Astrocyte of the hippocampus (primary cell): ENCODE measurements at regions not wholly inside any gene's neighbourhood (a gene's known extent, or its start where the extent isn't known, plus 50 kb on each side); places are given as distances from the start of the nearest gene placed in this dataset.
A peak's percentile ranks its signal among the peaks of the same experiment; 100 is the strongest.
"Not testable (repeated sequence)": the region's sequence is repeated elsewhere in the genome, so short reads cannot be mapped to it uniquely, and the experiment has no call there.

Source experiments
- DNase-seq: peaks from one replicate; pipeline ENCODE4 v3.0.0; 2011; ENCODE audit warnings: low read depth, low spot score

DNA sequence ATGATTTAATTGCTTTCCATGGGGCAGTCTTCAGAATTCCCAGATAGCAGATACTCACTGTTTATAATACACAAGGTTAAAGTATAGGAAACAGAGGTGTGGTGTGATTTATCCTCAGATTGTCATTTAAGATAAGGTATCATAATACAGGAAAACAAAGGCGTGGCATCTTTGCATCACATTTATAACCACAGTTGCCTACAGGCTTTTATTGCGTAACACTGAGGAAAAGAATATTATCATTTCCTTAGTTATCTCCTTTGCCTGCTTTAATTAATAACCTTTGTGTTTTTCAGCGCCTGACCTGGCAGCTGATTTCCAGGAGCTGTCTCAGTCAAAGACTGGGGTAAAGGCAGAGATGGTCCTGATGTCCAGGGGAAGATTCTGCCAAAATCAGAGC, 68.8 kb downstream of the SSX7 start:
- no peak for DNase-seq

DNA sequence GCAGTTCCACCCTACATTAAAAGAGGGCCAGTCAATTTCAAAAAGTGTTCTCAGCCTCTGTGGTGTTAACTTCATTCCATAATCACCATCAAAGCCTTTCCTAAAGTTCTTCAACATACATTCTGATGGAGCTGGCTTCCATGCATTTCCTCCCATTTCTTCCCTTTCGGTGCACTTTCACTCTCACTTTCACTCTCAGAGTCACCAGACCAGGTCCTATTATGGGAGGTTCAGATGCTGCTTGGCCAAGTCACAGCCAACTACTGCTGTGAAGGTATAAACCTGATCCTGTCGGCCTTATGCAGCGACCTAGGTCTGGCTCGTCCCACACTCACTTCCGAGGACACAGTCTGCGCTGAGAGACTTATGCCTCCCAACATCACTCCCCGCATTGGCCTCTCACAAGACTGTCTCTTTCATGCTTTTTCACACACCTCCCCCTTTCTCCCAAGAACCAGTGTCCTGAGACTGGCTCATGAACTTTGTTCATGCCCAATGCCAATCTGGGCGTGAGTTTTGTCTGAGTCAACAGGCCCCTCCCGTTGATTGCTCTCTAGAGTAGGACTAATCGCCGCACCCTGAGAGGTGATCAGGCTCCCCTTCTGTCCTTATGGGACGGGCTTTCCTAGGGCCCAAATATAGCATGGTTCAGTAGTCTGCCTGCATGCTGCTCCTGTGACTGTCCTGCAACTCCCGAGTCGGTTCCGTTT, 60.8 kb upstream of the XAGE1B start:
- DNase-seq = no peak

DNA sequence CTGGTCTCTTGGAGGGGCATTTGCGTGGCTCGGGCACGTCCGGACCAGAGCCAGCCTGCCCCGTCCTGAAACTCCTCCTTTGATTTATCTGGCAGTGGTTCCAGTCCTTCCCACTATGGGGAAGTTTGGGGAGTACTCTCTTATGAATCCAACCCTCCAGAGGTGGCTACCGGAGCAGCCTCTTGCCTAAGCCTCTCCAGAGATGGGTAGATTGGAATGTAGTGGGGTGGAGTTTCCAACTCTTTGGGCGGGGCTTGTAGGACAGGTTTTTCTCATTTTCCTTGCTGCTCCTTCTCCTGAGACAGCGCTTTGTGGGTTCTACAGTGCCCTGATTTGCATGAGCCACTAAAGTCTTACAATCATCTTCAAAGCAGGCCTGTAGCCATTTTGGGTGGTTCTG, 60.1 kb upstream of the XAGE1B start:
- DNase-seq = no peak

DNA sequence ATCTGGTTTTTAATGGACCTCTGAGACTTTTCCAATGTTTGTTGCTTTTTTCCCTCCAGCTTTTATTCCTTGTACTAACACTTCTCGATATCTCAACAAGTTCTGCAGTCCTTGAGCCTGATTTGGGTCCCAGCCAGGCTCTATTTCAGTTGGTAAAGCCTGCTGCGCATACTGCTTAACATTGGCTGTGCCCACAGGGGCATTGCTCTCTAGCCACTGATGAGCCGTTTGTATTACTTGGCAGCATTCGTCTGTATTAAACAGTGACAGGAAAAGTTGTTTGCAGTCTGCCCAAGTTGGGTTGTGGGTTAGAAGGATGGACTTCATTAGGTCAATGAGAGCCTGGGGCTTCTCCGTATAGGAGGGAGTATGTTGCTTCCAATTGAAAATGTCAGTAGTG, 59.6 kb upstream of the XAGE1B start:
- no peak for DNase-seq

DNA sequence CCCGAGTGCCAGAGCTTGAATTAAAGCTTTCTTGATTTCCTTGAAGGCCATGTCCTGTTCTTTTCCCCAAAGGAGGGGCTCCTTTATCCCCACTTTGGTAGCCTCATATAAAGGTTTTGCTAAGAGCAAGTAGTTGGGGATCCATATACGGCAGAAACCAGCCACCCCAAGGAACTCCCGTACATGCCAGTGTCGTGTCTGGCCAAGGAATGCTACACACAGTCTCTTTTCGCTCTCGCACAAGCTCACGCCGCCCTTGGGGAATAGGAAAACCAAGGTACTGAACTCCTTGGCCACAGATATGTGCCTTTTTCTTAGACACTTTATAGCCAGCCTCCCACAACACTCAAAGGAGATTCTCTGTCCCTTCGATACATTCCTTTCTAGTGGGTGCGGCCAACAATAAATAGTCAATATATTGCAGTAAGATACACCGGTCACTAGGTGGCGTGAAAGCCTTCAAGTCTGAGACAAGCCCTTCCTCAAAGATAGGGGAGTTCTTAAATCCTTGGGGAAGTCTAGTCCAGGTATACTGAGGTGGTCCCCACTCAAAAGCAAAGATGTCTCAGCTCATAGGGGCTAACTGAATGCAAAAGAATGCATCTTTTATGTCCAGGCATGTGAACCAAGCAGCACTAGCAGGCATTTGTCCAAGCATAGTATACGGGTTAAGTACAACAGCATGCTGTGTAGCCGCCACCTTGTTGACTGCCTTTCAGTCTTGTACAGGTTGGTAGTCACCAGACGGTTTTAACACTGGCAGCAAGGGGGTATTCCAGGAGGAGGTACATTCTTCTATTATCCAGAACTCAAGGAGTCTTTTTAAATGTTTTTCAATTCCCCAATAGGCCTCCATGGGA, 57.8 kb upstream of the XAGE1B start:
- peak; percentile 53 for DNase-seq

DNA sequence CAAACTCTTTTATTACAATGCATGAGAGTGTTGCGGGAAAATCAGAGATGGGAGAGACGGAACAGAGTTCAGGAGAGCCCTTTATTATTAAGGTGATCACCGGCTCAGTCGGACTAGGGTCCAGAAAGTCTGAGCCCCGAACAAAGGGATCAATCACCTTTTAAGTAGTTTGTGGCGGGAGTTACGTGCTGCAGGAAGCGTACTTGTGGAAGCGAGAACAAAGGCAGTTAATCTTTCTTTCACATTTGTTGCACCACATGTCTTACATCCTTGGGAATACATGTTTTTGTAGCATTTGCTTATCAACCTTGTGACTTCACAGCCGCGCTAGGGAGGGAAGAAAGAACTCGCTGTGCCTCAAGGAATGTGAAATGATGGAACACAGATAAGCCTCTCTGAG, 51.3 kb upstream of the XAGE1B start:
- DNase-seq = not testable (repeated sequence)
